Natural killer cell (primary cell): ENCODE measurements at regions not wholly inside any gene's neighbourhood (a gene's known extent, or its start where the extent isn't known, plus 50 kb on each side); places are given as distances from the start of the nearest gene placed in this dataset.

Experiments used
- ATAC-seq, 3 donors: fragments of 150-1000 bp in 2 of 3; fragments of 200-7000 bp in 1 of 3; cut with Tn5 transposase; 1 replicate in 1 of 3; 2 replicates in 2 of 3; pipeline ENCODE4 v1.10.0; 2021; ENCODE audit warnings: mild to moderate bottlenecking in 2 of 3, moderate library complexity in 2 of 3
- DNase-seq, 2 donors: peaks; one replicate each; pipeline versions ENCODE4 v3.0.0 to v3.0.0-alpha.2; 2013 to 2021; ENCODE audit warnings: mixed read lengths in 1 of 2
- H3K27ac ChIP-seq: one replicate; pipeline ENCODE4 v1.5.1; 2013; ENCODE audit warnings: mild to moderate bottlenecking, low read length
- H3K27me3 ChIP-seq: one replicate; pipeline ENCODE4 v1.6.1; 2013; ENCODE audit warnings: low read length; ENCODE audit not compliant: control insufficient read depth, insufficient read depth
- H3K36me3 ChIP-seq: one replicate; pipeline ENCODE4 v1.6.1; 2013; ENCODE audit warnings: low read length; ENCODE audit not compliant: control insufficient read depth, insufficient read depth
- H3K4me1 ChIP-seq: one replicate; pipeline ENCODE4 v1.6.1; 2013; ENCODE audit warnings: low read length; ENCODE audit not compliant: control insufficient read depth, insufficient read depth
- H3K4me3 ChIP-seq: one replicate; pipeline ENCODE4 v1.5.1; 2013; ENCODE audit warnings: low read length
- H3K9me3 ChIP-seq: one replicate; pipeline ENCODE4 v1.6.1; 2013; ENCODE audit warnings: low read length; ENCODE audit not compliant: control insufficient read depth, insufficient read depth
- H3K27ac Mint-ChIP-seq, 2 donors: one replicate each; pipeline ENCODE4 v1.8.0; 2022; ENCODE audit warnings: mild to moderate bottlenecking in 2 of 2, mixed read lengths in 2 of 2, moderate library complexity in 1 of 2
- H3K27me3 Mint-ChIP-seq, 2 donors: one replicate each; pipeline ENCODE4 v1.8.0; 2022; ENCODE audit warnings: low read depth in 2 of 2, mixed read lengths in 2 of 2
- H3K36me3 Mint-ChIP-seq: one replicate; pipeline ENCODE4 v1.8.0; 2022; ENCODE audit warnings: mixed read lengths
- H3K4me1 Mint-ChIP-seq, 2 donors: one replicate each; pipeline ENCODE4 v1.8.0; 2022; ENCODE audit warnings: mixed read lengths in 2 of 2
- H3K4me3 Mint-ChIP-seq: one replicate; pipeline ENCODE4 v1.8.0; 2022; ENCODE audit warnings: mild to moderate bottlenecking, moderate library complexity, mixed read lengths
- H3K9me3 Mint-ChIP-seq, 2 donors: one replicate each; pipeline ENCODE4 v1.8.0; 2022; ENCODE audit warnings: mixed read lengths in 2 of 2
- CTCF ChIP-seq: fragments of 200-600 bp; IDR thresholded peaks from one replicate; pipeline ENCODE4 v1.8.0; 2022; ENCODE audit warnings: antibody characterized with exemption
- WGBS: methylation state at CpG from one replicate; pipeline ENCODE4 v1.1.7; 2013; ENCODE audit warnings: missing lambda C conversion rate; ENCODE audit not compliant: insufficient coverage; 5-methylcytosine and 5-hydroxymethylcytosine counted together
- intact Hi-C: fragments of 100-400 bp; cut with micrococcal nuclease; formaldehyde crosslinking; loops from one replicate; pipeline ENCODE4 v1.14.2; 2022

- no peak for ATAC-seq
- intact Hi-C loops: no loop called here
Measured at GRCh38 chr9:22343218-22343611, 103.4 kb upstream of the DMRTA1 start.

GRCh38 chr9:22354699-22355384 lies 91.8 kb upstream of the DMRTA1 start:
- no peaks in the 10 kb centered on the region for H3K4me1 ChIP-seq
- DNase-seq (no peak), ATAC-seq (no peak)
- no peak for TF ChIP-seq CTCF
- 95% methylated on average over 10 of the region's 13 CpGs for WGBS
- H3K27ac ChIP-seq: no peak overlapping the region
- H3K27me3 ChIP-seq: no peaks in the 10 kb centered on the region
- no peaks in the 10 kb centered on the region for H3K36me3 ChIP-seq
- H3K27me3 Mint-ChIP-seq: no peaks in the 10 kb centered on the region
- intact Hi-C loops: no loop called here
- no peak overlapping the region for H3K4me3 ChIP-seq
- H3K4me1 Mint-ChIP-seq: no peaks in the 10 kb centered on the region
- H3K4me3 Mint-ChIP-seq: no peak overlapping the region
- H3K9me3 Mint-ChIP-seq: peaks cover 7 to 8% of the 10 kb centered on the region in 2 donors
- H3K27ac Mint-ChIP-seq: no peak overlapping the region
- no peaks in the 10 kb centered on the region for H3K36me3 Mint-ChIP-seq
- H3K9me3 ChIP-seq: no peaks in the 10 kb centered on the region

More at GRCh38 chr9:22343218-22343611, 103.4 kb upstream of the DMRTA1 start:
- Histone ChIP-seq H3K36me3 (no peaks in the 10 kb centered on the region), H3K4me3 (no peak overlapping the region), H3K27me3 (no peaks in the 10 kb centered on the region), H3K27ac (no peak overlapping the region), H3K4me1 (no peaks in the 10 kb centered on the region), H3K9me3 (no peaks in the 10 kb centered on the region)
- peaks cover 7 to 8% of the 10 kb centered on the region in 2 donors for H3K9me3 Mint-ChIP-seq
- H3K27ac Mint-ChIP-seq: no peak overlapping the region
- no peaks in the 10 kb centered on the region for H3K4me1 Mint-ChIP-seq
- no peak for DNase-seq
- no peak overlapping the region for H3K4me3 Mint-ChIP-seq
- WGBS: 100% methylated on average over 1 of the region's 1 CpG
- H3K27me3 Mint-ChIP-seq: no peaks in the 10 kb centered on the region
- TF ChIP-seq CTCF: no peak
- H3K36me3 Mint-ChIP-seq: no peaks in the 10 kb centered on the region

GRCh38 chr9:22356985-22357384 lies 89.6 kb upstream of the DMRTA1 start:
- Histone ChIP-seq H3K27me3 (no peaks in the 10 kb centered on the region), H3K9me3 (no peaks in the 10 kb centered on the region), H3K27ac (no peak overlapping the region), H3K36me3 (no peaks in the 10 kb centered on the region), H3K4me1 (no peaks in the 10 kb centered on the region), H3K4me3 (no peak overlapping the region)
- Mint-ChIP-seq H3K4me1 (no peaks in the 10 kb centered on the region), H3K27me3 (no peaks in the 10 kb centered on the region), H3K27ac (no peak overlapping the region), H3K4me3 (no peak overlapping the region), H3K9me3 (peaks cover 8 to 10% of the 10 kb centered on the region in 2 donors), H3K36me3 (no peaks in the 10 kb centered on the region)
- no peak for DNase-seq
- ATAC-seq: no peak
- intact Hi-C loops: no loop called here
- 84% methylated on average over 5 of the region's 5 CpGs for WGBS
- TF ChIP-seq CTCF: no peak

- no peaks in the 10 kb centered on the region for H3K9me3 ChIP-seq
- H3K27ac ChIP-seq: no peak overlapping the region
- no peak overlapping the region for H3K27ac Mint-ChIP-seq
- intact Hi-C loops: no loop called here
- peaks cover 6 to 11% of the 10 kb centered on the region in 2 donors for H3K9me3 Mint-ChIP-seq
- no peaks in the 10 kb centered on the region for H3K36me3 ChIP-seq
- no peaks in the 10 kb centered on the region for H3K36me3 Mint-ChIP-seq
- H3K27me3 ChIP-seq: no peaks in the 10 kb centered on the region
- 94% methylated on average over 31 of the region's 31 CpGs for whole genome bisulfite sequencing
- no peak overlapping the region for H3K4me3 ChIP-seq
- no peak for TF ChIP-seq CTCF
- DNase-seq: no peak
- H3K27me3 Mint-ChIP-seq: no peaks in the 10 kb centered on the region
- H3K4me1 ChIP-seq: no peaks in the 10 kb centered on the region
- no peaks in the 10 kb centered on the region for H3K4me1 Mint-ChIP-seq
- no peak for ATAC-seq
- H3K4me3 Mint-ChIP-seq: no peak overlapping the region
Measured at GRCh38 chr9:22363421-22363887, 83.2 kb upstream of the DMRTA1 start.
